Renal cortex interstitium (tissue), 11 donors: ENCODE measurements at regions not wholly inside any gene's neighbourhood (a gene's known extent, or its start where the extent isn't known, plus 50 kb on each side); places are given as distances from the start of the nearest gene placed in this dataset.

Experiments
- DNase-seq, 11 donors: peaks; one replicate each; pipeline ENCODE4 v3.0.0-alpha.2; 2013; ENCODE audit warnings: low read depth in 9 of 11, low spot score in 4 of 11; ENCODE audit errors: extremely low read depth in 1 of 11

DNA sequence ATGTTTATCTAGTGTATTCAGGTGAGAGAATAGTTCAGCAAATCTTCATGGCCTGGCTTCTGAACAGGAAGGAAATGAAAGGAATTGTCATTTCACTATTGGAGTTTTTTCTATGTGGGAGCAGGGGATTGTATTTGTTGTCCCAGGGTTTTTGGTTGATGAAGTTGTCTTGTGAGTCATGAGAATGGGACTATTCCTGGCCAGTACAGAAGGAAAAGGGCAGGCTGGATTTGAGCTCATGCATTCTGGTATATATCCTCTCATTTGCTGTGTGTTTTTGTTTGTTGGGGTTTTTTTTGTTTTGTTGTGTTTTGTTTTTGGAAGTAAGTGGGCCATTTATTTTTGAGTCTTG, 101.2 kb upstream of the MKLN1 start:
- peak in 1 of 11 donors; percentile 15 for DNase-seq

- no peak for DNase-seq
These were observed 96.1 kb upstream of the MKLN1 start for GRCh38 chr7:131231381-131232220.

- DNase-seq = no peak
These were observed 94.9 kb upstream of the MKLN1 start for GRCh38 chr7:131232768-131233167.

DNA sequence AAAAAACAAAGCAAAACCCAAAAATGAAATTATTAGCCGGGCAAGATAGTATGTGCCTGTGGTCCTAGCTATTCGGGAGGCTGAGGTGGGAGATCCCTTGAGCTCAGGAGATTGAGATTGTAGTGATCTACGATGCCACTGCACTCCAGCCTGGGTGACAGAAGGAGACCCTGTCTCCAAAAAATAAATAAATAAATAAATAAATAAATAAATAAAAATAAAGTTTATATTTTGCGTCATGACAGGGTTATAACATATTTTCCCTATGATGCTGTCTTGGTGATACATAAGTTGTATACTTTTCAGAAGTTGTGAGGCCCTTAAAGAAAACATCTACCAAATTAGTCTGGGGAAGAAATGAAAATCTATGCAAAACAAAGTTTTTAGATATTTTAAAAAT, 94.5 kb upstream of the MKLN1 start:
- no peak for DNase-seq

GRCh38 chr7:131234719-131235488, 92.8 kb upstream of the MKLN1 start:
- no peak for DNase-seq

DNA sequence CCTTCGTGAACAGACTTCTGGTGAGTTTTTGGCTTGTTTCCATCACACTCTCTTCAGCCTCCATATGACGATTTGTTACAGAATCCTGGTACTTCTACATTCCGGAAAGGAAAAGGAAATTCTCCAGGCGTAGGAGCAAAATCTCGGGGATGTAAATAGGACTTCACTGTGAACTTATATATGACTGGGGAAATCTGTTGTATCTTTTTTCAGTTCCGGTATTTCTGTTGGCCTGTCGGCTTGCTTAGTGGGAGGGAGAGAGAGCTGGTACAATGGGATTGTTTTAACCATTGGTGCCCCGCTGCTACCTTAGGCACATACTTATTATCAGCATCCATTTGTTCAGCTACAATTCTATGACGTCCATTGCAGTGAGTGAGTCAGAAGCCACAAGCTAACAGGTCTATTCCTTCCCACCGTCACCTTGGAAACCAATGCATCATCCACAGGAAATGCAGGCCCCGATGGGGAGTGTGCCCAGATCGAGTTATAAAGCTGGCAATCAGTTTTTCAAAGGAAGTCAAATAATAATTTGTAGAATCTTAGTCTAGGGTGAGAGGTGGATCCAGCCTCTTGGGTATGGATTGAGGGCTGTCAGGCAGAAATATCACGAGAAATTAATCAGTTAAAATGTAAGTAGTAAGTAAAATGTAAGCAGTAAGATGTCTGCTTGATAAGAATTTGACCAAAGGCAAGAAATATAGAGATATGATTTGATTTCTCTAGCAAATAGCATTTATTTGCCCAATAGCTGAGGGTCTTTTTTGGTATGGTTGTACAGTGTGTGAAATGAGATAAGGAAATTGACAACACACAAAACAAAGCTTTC, 92.0 kb upstream of the MKLN1 start:
- DNase-seq = no peak

DNA sequence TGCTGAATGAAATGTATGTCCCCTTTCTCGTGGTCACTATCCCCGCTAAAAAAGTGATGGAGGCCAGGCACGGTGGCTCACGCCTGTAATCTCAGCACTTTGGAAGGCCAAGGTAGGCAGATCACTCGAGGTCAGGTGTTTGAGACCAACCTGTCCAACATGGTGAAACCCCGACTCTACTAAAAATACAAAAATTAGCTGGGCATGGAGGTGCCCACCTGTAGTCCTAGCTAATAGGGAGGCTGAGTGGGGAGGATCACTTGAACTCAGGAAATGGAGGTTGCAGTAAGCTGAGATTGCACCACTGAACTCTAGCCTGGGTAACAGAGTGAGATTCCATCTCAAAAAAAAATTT, 91.4 kb upstream of the MKLN1 start:
- DNase-seq = no peak

DNA sequence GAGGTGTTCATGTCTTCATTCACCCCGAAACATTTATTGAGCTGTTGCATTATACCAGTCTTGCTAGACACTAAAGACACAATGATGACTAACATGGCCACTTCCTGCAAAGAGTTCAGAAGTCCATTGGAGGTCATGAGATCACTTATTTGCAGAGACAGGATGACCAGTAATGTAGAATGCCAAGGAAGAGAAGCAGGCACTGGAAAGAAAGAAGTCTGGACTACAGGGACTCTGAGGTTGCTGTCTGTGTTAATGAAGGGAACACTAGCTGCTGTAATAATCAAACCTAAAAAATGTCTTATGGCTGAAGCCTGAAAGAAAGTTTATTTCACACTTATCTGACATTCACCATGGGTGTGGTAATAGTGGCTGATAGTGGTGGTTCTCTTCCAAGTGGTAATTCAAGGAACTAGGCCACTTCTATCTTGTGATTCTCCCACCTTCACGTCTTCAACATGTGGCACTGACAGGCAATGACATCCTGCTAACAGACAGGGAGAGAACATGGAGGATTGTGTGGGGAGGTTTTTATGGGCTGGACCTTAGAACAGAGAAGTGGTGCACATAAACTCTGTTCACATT, 89.2 kb upstream of the MKLN1 start:
- no peak for DNase-seq

- DNase-seq = no peak
These were observed 86.3 kb upstream of the MKLN1 start for GRCh38 chr7:131241386-131241785.

DNA sequence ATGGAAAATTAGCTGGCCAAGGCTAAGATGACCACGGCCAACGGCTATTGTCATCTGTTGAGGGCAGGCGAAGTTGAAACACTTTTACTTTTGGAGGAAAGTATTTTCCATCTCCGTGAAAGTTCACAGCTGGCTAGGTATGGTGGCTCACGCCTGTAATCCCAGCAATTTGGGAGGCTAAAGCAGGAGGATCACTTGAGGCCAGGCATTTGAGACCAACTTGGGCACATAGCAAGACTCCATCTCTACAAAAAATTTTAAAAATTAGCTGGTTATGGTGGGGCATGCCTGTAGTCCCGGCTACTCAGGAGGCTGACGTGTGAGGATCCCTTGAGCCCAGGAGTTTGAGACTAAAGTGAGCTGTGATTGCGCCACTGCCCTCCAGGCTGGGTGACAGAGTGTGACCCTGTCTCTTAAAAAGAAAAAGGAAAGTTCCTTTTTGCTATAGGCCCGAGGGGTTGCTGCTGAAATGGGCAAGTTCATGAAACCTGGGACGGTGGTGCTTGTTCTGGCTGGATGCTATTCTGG, 85.5 kb upstream of the MKLN1 start:
- DNase-seq = no peak

DNA sequence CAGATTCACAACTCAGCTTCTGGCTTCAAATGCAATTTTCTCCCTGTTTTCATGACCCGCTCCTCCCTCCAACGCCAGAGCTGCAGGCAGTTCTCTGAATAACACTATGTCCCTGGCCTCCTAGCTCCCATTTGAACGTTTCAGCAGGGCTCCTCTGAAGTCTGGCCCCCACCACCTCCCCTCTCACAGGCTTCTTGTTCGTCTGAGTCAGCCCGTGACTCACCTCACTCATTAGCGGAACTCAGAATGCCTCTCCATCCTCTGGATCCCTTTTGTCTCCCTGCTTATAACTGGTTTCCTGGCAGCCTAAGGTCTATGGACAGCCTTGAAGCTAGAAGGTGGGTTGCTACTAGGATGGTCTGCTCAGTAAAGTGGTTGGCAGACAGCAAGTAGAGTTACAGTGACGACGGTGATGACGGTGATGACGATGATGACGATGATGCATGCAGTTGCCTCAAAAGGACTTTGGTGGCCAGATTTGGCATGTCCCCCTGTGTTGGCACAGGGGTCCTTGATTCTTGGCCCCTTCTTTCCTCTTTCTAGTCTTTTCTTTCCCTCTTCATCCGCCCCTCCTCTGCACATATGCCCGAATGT, 83.3 kb upstream of the MKLN1 start:
- no peak for DNase-seq

DNA sequence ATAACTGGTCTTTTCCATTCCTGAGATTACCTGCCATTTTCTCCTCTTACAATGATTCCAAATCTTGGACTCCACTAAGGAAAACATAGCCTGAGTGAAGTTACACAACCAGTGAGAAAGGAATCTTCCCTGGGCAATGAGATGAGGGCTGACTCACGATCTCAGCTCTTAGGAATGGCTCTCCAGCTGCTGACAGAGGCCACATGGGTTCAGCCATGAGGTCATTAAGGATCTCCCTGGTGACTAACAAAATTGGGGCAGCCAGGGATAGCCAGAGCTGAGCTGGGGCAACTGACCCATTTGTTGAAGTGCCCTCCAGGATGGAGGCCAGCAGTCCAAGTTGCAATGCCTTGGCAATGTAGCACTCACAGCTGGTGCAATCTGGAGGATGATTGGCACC, 78.7 kb upstream of the MKLN1 start:
- no peak for DNase-seq

GRCh38 chr7:131249483-131249882, 78.2 kb upstream of the MKLN1 start:
- no peak for DNase-seq

- DNase-seq = peak in 1 of 11 donors; percentile 17
These were observed 77.3 kb upstream of the MKLN1 start for GRCh38 chr7:131250331-131250730.

DNA sequence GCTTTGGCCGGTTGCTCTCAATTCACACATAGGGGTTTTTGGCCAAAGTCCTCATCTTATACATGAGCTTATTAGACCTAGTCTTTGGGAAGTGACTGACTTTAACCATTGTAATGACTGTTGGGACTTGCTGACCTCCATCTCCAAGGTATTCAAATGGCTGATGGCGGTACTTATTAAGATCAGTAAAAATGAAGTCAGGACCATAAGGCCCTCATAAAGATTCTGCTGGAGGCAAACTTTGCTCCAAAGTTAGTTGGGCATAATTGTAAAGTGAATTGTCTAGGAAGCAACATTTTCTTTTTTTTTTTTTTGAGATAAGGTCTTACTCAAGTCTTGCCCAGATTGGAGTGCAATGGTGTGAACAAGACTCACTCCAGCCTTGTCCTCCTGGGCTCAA, 76.3 kb upstream of the MKLN1 start:
- DNase-seq = no peak

DNA sequence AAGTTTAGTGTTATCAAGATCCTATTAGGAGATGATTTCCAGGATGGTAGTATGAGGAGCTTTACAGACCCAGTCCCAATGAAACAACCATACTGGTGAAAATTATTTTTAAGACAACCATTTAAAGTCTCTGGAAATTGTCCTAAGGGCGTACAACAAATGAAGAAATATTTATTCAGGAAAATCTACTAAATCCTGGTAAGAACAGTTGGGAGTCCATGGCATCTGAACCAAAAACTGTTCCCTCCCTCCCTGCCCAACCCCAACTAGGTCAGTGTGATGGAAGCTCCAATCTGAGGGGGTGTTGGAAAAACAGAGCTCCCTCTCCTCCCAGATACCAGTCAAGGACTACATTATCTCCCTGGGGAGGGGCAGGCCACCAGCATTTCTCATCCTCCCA, 74.7 kb upstream of the MKLN1 start:
- DNase-seq = no peak

GRCh38 chr7:131254211-131254610, 73.5 kb upstream of the MKLN1 start:
- DNase-seq = no peak

- no peak for DNase-seq
These were observed 72.4 kb upstream of the MKLN1 start for GRCh38 chr7:131255242-131255641.

DNA sequence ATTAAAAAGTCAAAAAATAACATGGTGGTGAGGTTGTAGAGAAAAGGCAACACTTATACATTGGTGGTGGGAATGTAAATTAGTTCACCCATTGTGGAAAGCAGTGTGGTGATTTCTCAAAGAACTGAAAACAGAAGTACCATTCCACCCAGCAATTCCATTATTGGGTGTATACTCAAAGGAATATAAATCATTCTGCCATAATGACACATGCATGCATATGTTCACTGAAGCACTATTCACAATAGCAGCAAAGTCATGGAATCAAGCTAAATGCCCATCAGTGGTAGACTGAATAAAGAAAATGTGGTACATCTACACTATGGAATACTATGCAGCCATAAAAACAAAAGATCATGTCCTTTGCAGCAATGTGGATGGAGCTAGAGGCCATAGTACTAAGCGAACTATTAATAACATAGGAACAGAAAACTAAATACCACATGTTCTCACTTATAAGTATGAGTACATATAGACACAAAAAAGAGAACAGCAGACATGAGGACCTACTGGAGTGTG, 66.1 kb upstream of the MKLN1 start:
- no peak for DNase-seq
